ENCODE measurements at regions not wholly inside any gene's neighbourhood (a gene's known extent, or its start where the extent isn't known, plus 50 kb on each side); places are given as distances from the start of the nearest gene placed in this dataset.

GRCh38 chr5:124397317-124397716 lies 349.1 kb downstream of the ZNF608 start:
- no CpG with 5 or more reads among the region's 2 CpGs for WGBS (ENCODE audit: extremely low coverage, insufficient read length, low lambda C conversion rate)
- Histone ChIP-seq H4K5ac (ENCODE audit: insufficient read length, low read depth, low read length) (no peak overlapping the region), H2BK5ac (ENCODE audit: insufficient read length, low read length) (no peak overlapping the region), H4K8ac (replicated peaks; ENCODE audit: insufficient read length, low read depth, low read length) (no peak overlapping the region), H2BK15ac (ENCODE audit: low read depth, low read length) (no peak overlapping the region), H2BK12ac (ENCODE audit: insufficient read length, low read depth, low read length) (no peak overlapping the region), H3K27me3 (ENCODE audit: insufficient read depth, low read length) (no peaks in the 10 kb centered on the region), H4K91ac (ENCODE audit: insufficient read length, low read depth, low read length) (no peak overlapping the region), H3K18ac (ENCODE audit: insufficient read length, low read depth, low read length) (no peak overlapping the region), H3K27ac (ENCODE audit: insufficient read length, low read depth, low read length) (no peak overlapping the region), H3K14ac (ENCODE audit: insufficient read depth, low read length) (no peak overlapping the region), H3K79me2 (ENCODE audit: insufficient read depth, low read length) (no peaks in the 10 kb centered on the region), H3K23me2 (ENCODE audit: insufficient read length, low read depth, low read length, poor library complexity, severe bottlenecking) (no peaks in the 10 kb centered on the region), H3K79me1 (ENCODE audit: insufficient read depth, low read depth, low read length, poor library complexity, severe bottlenecking) (no peaks in the 10 kb centered on the region), H2AFZ (ENCODE audit: low read length) (no peak overlapping the region), H3K9me3 (ENCODE audit: control insufficient read depth, low read depth, low read length) (no peaks in the 10 kb centered on the region), H2BK20ac (ENCODE audit: low read depth, low read length, poor library complexity, severe bottlenecking) (no peak overlapping the region), H3K4me2 (ENCODE audit: insufficient read depth, insufficient read length, low read length) (no peak overlapping the region), H3K4me1 (ENCODE audit: insufficient read depth, low read length) (no peaks in the 10 kb centered on the region; the same call in 1 of the 2 replicates), H3K56ac (ENCODE audit: insufficient read length, low read depth, low read length) (no peak overlapping the region), H3K23ac (ENCODE audit: insufficient read length, low read depth, low read length) (no peak overlapping the region), H4K20me1 (ENCODE audit: control insufficient read depth, insufficient read depth, insufficient read length) (no peaks in the 10 kb centered on the region), H3T11ph (ENCODE audit: low read length) (no peak overlapping the region), H3K4ac (ENCODE audit: low read depth, low read length) (no peak overlapping the region), H2AK5ac (ENCODE audit: insufficient read length, low read length) (no peak overlapping the region), H2BK120ac (ENCODE audit: low read depth, low read length, poor library complexity, severe bottlenecking) (no peak overlapping the region), H3K9ac (ENCODE audit: extremely low read depth, insufficient read length, low read length) (no peak overlapping the region)
- Mint-ChIP-seq H3K4me3 (no peak overlapping the region), H3K9me3 (no peaks in the 10 kb centered on the region), H3K36me3 (ENCODE audit: insufficient read depth in 1 of 3, low read depth in 3 of 3) (no peaks in the 10 kb centered on the region), H3K27me3 (ENCODE audit: low read depth) (no peaks in the 10 kb centered on the region; the same call in 1 of the 2 replicates), H3K27ac (no peak overlapping the region), H3K4me1 (peaks cover 31 to 34% of the 10 kb centered on the region in 2 experiments)
- DNase-seq: no peak
- TF ChIP-seq, protein P1, sequence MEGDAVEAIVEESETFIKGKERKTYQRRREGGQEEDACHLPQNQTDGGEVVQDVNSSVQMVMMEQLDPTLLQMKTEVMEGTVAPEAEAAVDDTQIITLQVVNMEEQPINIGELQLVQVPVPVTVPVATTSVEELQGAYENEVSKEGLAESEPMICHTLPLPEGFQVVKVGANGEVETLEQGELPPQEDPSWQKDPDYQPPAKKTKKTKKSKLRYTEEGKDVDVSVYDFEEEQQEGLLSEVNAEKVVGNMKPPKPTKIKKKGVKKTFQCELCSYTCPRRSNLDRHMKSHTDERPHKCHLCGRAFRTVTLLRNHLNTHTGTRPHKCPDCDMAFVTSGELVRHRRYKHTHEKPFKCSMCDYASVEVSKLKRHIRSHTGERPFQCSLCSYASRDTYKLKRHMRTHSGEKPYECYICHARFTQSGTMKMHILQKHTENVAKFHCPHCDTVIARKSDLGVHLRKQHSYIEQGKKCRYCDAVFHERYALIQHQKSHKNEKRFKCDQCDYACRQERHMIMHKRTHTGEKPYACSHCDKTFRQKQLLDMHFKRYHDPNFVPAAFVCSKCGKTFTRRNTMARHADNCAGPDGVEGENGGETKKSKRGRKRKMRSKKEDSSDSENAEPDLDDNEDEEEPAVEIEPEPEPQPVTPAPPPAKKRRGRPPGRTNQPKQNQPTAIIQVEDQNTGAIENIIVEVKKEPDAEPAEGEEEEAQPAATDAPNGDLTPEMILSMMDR (conservative IDR thresholded peaks at IDR 0.05): no peak
